ENCODE measurements at regions not wholly inside any gene's neighbourhood (a gene's known extent, or its start where the extent isn't known, plus 50 kb on each side); places are given as distances from the start of the nearest gene placed in this dataset.

DNA sequence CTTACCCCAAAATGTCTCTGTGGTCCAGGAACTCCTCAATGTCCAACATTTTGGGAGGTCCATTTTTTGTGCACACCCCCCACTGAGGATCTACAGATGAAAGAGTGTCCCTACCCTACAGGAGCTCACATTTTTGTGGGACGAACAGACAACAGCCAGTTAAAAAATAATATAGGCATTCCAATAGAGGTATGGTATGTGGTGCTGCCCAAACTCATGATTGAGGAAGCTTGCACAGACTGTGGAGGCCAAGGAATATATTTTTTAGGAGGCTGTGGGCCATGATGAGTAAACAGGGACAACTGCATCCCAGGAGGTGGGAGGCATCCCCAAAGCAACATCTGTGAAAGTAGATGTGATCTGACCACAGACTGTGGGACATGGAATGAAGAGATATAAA lies 181.0 kb upstream of the HCCS start:
- TF ChIP-seq FOSL1 (IDR thresholded peaks at IDR 0.05; ENCODE audit: insufficient read depth, low read depth, low read length) (no peak), BRCA1 (IDR thresholded peaks at IDR 0.05; ENCODE audit: low read depth, low read length) (no peak), EP300 (IDR thresholded peaks at IDR 0.05; ENCODE audit: borderline replicate concordance in 1 of 2, low read depth in 2 of 2, low read length in 2 of 2) (no peak), HDAC2 (IDR thresholded peaks at IDR 0.05; ENCODE audit: borderline replicate concordance in 1 of 2, low read depth in 2 of 2, low read length in 2 of 2) (no peak), EZH2 (IDR thresholded peaks at IDR 0.05; ENCODE audit: low read depth, low read length, severe bottlenecking) (no peak), TCF12 (IDR thresholded peaks at IDR 0.05; ENCODE audit: low read depth, low read length) (no peak), CHD2 (IDR thresholded peaks at IDR 0.05; ENCODE audit: low read length) (no peak), CHD1 (IDR thresholded peaks at IDR 0.05; ENCODE audit: low read depth, low read length) (no peak), POLR2A (IDR thresholded peaks at IDR 0.05; ENCODE audit: control extremely low read depth in 1 of 2, low read depth in 2 of 2, low read length in 2 of 2) (no peak), MAFK (IDR thresholded peaks at IDR 0.05; ENCODE audit: low read depth, low read length) (no peak), POU5F1 (IDR thresholded peaks at IDR 0.05; ENCODE audit: low read depth, low read length) (no peak), SIN3A (conservative IDR thresholded peaks at IDR 0.05 in 1 of 2, IDR thresholded peaks at IDR 0.05 in 1 of 2; ENCODE audit: low read depth in 1 of 2, low read length in 2 of 2) (no peak), JUND (IDR thresholded peaks at IDR 0.05; ENCODE audit: low read length) (no peak)
- TF ChIP-seq, protein P1, sequence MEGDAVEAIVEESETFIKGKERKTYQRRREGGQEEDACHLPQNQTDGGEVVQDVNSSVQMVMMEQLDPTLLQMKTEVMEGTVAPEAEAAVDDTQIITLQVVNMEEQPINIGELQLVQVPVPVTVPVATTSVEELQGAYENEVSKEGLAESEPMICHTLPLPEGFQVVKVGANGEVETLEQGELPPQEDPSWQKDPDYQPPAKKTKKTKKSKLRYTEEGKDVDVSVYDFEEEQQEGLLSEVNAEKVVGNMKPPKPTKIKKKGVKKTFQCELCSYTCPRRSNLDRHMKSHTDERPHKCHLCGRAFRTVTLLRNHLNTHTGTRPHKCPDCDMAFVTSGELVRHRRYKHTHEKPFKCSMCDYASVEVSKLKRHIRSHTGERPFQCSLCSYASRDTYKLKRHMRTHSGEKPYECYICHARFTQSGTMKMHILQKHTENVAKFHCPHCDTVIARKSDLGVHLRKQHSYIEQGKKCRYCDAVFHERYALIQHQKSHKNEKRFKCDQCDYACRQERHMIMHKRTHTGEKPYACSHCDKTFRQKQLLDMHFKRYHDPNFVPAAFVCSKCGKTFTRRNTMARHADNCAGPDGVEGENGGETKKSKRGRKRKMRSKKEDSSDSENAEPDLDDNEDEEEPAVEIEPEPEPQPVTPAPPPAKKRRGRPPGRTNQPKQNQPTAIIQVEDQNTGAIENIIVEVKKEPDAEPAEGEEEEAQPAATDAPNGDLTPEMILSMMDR (IDR thresholded peaks at IDR 0.05; ENCODE audit: control extremely low read depth in 1 of 3, insufficient read depth in 1 of 3, low read depth in 1 of 3, low read length in 3 of 3) = no peak
